HEK293T (cell line): ENCODE measurements at regions not wholly inside any gene's neighbourhood (a gene's known extent, or its start where the extent isn't known, plus 50 kb on each side); places are given as distances from the start of the nearest gene placed in this dataset.

Experiments
- FOXK2 ChIP-seq: fragments of 450-650 bp; IDR thresholded peaks from 2 replicates; pipeline ENCODE4 v1.6.1; 2016; ENCODE audit warnings: mild to moderate bottlenecking
- FOXM1 ChIP-seq: fragments of 450-650 bp; IDR thresholded peaks from 2 replicates; pipeline ENCODE4 v1.6.1; 2017; ENCODE audit warnings: mild to moderate bottlenecking, borderline replicate concordance
- SUZ12 ChIP-seq: fragments of 450-650 bp; IDR thresholded peaks from 2 replicates; pipeline ENCODE4 v1.6.1; 2016; ENCODE audit warnings: mild to moderate bottlenecking

DNA sequence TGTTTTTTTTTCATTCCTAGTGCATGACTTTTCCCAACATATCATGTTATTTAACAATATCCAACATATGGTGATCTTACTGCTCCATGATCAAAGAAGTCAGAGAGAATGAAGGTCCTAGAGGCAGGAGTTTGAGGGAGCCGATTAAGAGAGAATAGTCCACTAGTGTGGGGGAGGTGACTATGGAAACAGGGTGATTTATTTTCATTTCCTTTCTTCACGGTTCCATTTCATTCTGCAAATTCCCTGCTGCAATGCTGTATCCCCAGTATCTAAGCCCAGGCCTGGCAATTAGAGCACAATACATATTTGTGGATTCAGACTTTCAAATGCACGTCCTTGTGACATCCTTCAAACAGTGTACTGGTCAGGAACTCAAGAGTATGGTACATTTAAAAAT, 91.4 kb downstream of the CD83 start:
- TF ChIP-seq FOXK2 (no peak), SUZ12 (no peak), FOXM1 (no peak)
